HG03045 (cell line): ENCODE measurements at regions not wholly inside any gene's neighbourhood (a gene's known extent, or its start where the extent isn't known, plus 50 kb on each side); places are given as distances from the start of the nearest gene placed in this dataset.

Experiments
- ATAC-seq: cut with Tn5 transposase; IDR thresholded peaks from one replicate; pipeline ENCODE4 v1.9.1; 2021; ENCODE audit warnings: mild to moderate bottlenecking, moderate library complexity; ENCODE audit not compliant: unreplicated experiment

DNA sequence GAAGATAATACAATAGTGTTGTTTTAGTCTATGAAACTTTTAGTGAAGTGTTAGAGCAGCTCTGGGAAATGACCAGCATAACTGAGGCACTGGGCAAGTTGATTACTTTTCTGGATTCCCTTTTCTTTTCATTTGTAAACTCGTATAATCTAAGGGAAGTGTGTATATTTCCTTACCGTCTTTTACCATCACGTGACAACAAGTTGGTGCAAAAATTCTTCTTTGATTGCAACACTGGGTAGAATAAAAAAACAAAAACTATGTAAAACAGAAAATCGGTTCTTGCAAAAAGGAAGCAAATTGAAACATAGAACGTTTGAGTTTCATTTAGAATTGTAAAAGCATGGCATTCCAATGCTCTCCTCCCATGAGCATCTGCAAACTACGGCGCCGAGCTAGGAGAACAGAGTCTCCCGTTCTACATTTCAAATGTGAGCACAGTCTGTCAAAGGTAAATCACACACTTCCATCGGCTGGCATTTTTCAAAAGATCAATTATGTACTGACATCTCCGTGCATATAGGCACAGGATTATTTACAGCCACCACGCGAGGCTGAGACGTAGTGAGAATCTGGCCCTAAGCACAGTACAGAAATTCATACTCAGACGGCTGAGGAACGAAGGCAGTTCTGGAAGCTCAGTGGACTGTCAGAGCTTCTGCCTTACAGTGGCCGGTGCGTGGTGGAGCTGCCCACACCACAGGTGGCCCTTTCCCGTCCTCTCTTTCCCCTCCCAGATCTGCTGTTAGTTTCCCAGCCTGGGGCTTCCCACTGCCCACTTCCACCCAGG, 314.0 kb downstream of the BMP7 start:
- ATAC-seq, result no peak

DNA sequence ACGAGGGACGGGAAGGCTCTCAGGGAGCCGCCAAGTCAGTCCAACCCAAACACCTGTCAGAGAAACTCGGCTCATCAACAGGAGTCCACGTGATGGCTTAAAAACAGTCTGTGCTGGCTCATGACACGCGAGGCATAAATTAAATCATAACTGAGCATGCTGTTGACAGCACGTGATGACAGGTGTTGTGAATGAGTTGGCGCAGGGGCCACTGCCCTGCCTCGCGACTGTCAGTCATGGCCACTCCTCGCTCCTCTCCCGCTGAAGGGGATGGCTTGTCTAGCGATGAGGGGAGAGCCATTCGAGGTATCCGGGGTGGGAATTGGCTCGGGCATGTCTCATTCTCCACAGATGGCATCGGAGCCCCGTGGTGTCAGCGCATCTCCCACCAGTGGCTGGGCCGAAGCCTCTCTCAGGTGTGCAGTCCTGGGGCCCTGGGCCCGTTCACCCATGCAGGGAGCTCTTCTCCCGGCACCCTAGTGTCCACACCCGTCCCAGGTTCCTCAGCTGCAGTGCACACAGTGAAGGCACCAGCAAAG, 313.3 kb downstream of the BMP7 start:
- ATAC-seq, result no peak

DNA sequence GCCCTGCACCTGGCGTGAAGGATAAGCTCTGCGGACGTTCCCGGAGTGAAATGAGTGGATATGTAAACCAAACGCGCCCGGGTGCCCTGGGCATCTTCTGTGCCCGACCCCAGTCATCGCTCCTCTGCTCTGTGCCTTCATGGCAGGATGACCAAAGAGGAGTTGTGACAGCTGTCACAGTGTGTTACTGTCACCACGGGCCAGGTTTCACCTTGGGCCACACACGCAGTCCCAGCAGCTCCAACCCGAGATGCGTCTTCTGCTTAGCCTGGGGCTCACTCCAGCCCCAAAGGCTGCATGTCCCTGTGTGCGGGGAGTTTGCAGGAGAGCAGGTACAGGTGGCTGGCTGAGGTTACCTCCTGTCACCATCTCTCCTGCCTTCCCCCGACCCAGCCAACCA, 311.6 kb downstream of the BMP7 start:
- ATAC-seq, result no peak

DNA sequence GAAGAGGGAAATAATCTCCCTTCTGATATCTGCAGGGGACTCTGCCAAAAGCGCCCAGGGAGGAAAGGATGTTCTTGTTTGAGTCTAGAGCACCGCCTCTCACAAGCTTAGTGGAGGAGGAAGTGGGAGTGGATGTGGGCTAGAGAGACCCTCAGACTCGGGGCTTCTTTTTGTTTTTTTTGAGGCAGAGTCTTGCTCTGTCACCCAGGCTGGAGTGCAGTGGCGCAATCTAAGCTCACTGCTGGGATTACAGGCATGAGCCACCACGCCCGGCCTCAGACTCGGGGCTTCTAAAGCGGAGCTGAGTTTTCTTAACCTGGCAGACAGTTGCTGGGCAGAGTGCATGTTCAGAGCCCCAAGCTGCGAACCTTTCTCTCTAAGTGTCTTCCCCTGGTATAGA, 310.8 kb downstream of the BMP7 start:
- ATAC-seq, result no peak

DNA sequence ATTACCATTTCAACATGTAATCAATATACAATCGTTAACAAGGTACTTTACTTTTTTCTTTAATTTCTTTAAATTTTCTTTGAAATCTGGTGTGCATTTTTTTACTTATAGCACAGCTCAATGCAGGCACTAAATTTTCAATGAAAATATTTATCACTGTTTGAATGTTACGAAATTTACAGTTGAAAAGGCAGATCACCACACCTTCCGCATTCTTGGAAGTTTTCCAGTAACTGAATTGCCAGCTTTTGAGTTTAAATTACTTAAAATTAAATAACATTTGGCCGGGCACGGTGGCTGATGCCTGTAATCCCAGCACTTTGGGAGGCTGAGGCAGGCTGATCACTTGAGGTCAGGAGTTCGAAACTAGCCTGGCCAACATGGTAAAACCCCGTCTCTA, 309.9 kb downstream of the BMP7 start:
- no peak for ATAC-seq

DNA sequence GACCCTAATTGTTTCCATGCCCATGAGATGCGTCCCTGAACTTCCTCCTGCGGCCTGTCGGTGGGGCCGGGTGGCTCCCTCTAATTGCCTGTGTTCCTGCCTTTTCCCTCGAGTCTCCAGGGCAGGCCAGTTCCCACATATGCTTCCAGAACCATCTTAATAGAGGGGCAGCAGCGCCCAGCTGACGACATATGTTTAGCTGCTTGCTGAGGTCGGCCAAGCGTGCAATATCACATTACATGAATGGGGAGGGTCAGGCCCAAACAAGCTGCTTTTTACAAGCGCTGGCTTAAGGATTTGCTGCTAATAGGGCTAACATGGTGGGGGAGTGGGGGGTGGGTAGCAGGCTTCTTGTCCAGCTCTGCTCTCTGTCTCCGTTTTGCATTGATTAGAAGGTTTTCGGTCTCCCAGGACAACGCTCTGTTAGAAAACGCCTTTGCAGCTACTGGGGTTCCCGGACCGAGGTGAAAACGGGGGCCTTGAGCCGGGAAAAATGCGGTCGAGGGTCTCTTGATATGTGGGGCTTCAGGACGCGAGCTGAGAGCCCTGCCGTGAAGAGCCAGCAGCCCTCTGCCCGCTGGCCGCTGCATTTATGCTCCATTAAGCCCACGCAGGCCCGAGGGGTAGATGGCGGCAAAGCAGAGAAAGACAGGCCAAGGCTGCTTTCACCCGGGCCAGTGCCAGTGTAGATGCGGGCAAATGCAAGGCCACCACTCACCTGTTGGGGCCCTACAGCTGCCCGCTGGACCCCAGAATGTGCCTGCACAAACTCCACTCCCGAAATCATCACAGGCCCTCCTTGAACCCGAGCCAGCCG, 308.5 kb downstream of the BMP7 start:
- ATAC-seq, result no peak

DNA sequence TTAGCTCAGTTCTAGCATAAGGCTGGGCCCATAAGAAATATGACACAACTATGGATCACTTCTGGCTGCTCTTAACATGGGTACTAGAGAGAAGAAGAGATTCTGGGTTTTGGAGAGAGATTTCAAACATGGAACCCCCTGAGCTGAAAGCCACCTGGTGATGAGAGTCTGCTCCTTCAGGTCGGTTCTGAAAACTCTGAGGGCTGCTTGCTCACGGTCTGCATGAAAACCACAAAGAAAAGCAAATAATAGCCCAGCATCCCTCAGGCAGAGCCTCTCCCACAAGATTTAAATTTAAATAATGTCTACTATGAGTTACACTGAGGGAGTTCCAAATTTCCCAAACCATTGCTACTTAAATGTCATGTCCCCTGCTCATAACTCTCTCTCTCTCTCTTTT, 301.5 kb downstream of the BMP7 start:
- no peak for ATAC-seq

DNA sequence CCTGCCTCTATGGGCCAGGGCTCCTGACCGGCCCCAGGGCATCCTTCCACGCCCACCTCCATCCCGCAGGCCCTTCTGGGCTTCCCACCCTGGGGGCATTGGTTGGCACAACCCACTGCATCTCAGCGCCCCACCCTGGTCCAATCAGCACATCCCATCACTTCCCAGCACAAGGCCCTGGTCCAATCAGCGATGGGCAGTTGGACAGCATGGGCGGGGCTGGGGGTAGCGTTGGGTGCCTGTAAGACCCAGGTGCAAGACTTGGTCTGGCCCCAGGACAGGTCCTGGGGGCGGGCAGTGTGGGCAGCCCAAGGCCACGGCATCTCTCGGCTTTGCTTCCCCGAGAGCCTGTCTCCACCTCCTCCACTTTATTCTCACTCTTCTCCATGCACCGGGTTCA, 298.5 kb downstream of the BMP7 start:
- no peak for ATAC-seq

DNA sequence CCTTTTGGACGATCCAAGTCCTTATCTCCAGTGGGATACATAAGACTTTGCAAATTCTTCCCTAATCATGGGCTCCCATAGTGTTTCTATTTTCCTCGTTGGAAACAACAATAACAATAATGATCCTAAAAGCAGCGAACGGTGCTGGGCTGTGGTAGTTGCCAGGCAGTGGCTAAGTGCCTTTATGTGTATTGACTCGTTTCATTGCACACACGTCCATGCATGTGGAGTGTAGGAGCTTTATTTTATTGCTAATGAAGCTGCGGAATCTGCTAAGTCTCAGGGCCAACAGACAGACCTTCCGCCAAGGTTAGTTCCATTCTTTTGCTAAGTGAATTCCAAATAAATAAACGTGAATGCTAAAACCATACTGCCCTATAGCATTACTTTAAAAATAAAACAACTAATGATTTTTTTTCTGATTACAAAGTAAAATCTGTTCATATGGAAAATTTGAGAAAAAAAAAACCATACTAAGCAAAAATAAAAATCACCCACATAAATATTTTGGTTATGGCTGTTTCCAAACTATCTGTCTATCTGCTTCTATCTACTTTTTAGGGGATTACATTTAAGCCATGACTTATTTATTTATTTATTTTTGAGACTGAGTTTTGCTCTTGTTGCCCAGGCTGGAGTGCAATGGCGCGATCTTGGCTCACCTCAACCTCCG, 297.9 kb downstream of the BMP7 start:
- no peak for ATAC-seq

DNA sequence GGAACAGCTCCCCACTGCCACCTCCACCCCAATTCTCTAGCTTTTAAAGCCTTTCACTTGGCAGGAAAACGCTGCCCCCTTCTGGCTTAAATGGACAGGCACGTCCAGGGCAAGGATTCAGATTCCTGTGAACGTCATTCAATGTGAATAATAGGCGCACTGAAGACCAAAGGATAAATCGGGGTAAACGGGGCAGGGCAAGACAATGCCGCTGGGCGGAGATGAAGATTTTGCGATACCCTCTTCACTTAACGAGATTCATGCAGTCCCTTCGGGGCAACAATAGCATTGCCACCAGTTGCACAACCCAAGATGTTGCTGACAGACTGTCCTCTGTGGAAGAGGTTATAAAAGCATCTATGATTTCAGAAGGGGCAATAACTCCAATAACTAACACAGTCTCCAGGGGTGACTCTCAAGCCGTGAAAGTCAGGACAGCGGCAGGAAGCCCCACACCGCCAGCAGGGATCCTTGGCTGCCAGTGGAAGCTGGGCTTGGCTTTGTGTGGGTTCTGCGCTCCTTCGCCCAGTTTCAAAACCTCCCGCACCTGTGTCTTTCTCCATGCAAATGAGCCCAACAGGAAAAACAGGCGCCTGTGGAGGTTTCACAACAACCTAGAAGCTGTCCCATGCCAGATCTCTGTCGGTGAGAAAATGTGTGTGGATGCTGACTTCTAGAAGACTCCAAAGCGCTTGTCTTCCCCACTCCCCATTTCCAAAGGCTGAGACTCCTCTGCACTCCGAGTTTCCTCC, 291.8 kb downstream of the BMP7 start:
- no peak for ATAC-seq

DNA sequence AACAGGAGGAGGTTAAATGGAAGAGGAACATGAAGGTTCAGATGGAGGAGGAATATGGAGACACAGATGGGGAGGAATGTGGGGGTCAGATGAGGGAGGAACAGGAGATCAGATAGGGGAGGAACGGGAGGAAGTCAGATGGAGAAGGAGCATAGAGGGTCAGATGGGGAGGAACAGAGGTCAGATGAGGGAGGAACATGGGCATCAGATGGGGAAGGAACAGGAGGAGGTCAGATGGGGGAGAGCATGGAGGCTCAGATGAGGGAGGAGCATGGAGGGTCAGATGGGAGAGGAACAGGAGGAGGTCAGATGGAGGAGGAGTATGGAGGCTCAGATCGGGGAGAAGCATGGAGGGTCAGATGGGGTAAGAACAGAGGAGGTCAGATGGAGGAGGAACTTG, 290.6 kb downstream of the BMP7 start:
- no peak for ATAC-seq

DNA sequence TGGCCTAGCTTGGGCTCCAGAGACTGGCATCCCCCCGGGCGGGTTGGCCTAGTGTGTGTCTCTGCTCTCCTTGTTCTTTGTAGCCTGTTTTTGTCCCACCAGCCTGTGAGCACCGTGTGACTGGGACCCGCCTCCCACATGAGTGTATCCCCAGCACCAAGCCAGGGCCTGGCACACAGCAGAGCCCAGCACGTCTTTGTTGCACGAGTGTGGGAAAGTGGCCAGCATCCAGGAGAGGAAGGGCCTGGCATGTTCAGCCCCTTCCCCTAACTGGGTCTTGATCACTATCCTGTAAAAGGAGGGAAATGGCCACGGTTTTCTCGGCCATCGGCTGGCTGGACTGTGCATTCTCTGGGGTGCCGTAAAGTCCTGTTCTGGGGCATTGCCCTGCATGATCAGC, 290.1 kb downstream of the BMP7 start:
- ATAC-seq, result no peak

DNA sequence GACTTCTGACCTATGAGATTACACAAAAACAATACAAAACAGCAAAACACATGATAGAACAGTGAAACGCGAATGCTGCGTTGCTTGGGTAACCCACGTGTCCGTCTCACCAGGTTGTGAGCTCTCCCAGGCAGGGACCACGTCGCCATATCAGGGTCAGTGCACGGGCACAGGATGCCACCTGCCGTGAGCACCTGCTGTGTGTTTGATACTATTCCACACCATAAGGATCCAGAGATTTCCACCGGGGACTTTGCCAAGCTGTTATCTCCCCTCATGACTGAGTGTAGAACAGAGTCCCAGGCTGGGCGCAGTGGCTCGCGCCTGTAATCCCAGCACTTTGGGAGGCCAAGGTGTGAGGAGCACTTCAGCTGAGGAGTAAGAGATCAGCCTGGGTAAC, 288.0 kb downstream of the BMP7 start:
- ATAC-seq, result no peak

DNA sequence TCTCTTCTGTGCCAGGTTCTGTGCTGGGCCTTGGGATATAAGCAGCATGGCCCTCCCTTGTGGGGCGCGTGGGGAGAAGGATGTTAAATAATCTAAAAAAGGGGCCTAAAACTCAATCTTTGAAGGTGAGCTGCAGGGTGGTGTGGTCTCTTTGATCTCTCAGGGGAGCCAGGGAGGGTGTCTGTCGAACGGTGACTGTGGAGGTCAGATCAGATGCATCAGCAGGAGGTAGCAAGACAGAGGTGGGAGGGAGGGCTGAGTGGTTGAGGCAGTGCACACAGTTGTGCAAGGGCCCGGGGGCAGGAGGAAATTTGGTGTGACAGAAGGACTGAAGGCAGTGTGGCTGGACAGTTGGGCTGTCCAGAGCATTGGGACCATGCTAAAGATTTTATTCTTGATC, 287.3 kb downstream of the BMP7 start:
- no peak for ATAC-seq

DNA sequence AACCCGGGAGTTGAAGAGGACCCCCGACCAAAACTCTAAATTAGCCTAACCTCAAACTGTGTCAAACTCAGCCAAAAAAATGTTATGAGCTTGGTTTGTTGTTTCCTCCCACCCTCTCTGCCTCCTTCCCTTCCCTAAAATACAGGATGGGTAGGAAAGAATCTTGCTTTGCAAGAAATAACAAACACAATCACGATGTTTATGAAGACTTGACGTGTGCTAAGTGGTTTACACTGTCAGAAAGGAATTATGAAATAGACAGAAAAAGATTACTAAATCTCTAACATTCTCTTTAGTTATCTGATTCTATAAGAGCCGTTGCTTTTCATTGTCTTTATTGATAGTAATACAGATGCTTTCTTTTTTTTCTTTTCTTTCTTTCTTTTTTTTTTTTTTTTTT, 285.1 kb downstream of the BMP7 start:
- ATAC-seq, result no peak

DNA sequence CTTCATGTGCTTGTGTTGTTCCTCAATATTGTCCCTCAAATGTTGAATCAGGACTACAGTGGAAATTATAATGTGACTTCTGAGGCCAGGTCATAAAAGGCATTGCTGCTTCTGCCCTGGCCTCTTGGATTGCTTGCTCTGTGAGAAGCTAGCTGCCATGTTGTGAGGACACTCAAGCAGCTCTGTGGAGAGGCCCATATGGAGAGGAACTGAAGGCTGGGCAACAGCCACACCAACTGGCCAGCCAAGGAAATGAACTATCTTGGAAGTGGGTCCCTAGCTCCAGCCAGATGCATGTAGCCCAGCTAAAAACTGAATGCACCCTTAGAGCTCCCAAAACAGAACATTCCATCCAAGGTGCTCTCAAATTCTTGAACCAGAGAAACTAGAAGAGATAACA, 282.6 kb downstream of the BMP7 start:
- no peak for ATAC-seq

DNA sequence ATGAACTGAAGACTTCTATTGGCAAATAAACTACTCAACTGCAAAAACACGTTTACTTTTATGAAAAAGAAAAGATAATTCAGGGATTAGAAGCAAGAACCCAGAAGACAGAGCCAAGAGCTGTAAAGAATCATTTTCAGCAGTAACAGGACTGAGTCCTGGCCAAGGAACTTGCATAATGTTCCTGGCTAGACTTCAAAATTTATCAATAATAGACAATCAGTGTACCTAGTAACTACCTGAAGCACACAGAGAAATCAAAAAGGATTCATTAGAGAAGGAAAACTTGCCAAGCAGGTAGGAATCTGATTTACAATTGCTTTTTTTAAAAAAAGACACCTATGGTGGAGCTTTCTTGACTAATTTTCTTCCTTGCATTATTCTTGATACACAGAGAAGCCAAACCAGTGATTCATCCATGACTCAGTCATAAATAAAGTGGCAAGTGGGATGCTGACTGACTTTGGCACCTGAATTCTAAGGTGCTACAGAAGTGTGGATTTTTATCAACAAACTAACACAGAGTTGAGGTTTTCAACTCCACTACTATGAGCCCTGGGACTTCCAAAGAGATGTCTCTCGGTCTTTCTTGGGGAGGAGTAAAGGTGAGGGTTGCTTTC, 281.3 kb downstream of the BMP7 start:
- ATAC-seq, result no peak

DNA sequence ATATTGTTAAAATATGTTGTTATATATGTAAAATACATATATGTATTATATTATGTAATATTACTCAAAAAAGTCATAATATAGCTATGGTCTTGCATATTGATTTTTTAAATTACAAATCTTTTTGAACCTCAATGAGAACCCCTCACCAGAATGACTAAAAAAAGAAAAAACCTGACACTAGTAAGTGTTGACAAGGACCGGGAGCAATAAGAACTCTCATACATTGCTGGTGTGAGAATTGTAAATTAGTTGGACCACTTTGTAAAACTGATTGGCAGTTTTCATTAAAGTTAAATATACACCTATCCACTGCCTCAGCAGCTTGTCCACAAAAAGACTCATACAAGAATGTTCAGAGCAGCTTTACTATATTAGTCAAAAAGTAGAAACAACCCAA, 280.0 kb downstream of the BMP7 start:
- ATAC-seq, result no peak

DNA sequence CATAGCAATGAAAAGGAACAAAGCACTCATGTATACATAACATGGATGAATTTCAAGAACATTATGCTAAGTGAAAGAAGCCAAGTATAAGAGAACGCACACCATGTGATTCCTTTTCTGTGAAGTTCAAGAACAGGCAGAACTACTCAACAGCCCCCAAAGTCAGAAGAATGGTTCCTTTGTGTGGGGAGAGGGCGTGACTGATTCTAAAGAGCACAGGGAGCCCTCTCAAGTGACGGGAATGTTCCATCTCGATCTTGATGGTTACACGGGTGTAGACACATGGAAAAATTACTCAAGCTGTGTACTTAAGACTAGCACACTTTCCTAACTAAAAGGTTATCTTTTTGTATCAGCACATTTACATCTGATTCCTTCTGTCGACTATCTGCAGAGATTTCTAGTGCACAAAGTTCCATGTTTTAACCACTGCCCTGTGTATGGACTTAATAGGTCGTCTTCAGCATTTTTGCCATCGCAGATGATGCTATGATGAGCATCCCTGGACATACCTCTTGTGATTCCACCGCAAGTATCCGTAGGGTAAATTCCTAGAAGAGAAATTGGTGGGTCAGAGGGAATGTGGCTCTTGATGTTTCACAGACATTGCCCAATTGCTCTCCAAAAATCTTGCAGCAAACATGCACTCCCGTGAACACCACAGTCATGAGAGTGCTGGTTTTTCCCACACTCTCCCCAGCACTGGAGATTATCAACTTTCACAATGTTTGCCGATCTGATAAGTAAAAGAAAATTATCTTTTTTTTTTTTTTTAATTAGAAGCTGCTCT, 279.3 kb downstream of the BMP7 start:
- no peak for ATAC-seq

DNA sequence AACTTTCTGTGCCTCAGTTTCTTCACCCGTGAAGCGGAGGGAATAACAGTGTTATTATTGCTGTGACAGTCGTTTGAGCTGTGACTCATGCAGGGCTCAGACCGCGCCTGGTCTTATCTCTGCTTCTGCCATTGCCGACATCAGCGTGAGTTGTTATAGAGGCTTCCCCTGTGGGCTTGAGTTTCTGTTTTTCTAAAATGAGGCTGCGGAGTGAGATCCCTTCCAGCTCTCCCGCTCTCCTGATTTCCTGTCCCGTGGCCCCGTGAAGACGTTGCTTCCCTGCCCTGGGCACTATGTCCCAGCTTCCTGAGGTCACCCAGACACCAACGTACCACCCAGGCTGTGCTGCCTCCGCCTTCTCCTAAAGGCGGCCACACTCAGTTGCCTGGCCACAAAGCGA, 278.5 kb downstream of the BMP7 start:
- no peak for ATAC-seq
